ENCODE measurements at regions not wholly inside any gene's neighbourhood (a gene's known extent, or its start where the extent isn't known, plus 50 kb on each side); places are given as distances from the start of the nearest gene placed in this dataset.
"Not testable (repeated sequence)": the region's sequence is repeated elsewhere in the genome, so short reads cannot be mapped to it uniquely, and the experiment has no call there.

- POLR2A ChIA-PET = no interaction called here
- CTCF ChIA-PET = no interaction called here
- DNase-seq (ENCODE audit: low read depth, low spot score) (no peak), ATAC-seq (no peak)
- intact Hi-C loops (cut with micrococcal nuclease) = no loop called here
- no peaks in the 10 kb centered on the region for H4K20me1 ChIP-seq (ENCODE audit: insufficient read depth)
- H3K4me2 ChIP-seq (ENCODE audit: low read length) = no peak overlapping the region
- no peaks in the 10 kb centered on the region for H3K4me1 ChIP-seq (ENCODE audit: control insufficient read depth in 1 of 2, insufficient read depth in 2 of 2, low read length in 2 of 2)
- H3K27ac ChIP-seq (ENCODE audit: low read depth, low read length) = no peak overlapping the region
- no peak overlapping the region for H3K4me3 ChIP-seq (replicated peaks in 1 of 2; ENCODE audit: low read depth in 1 of 2, low read length in 2 of 2)
- H3K9ac ChIP-seq (ENCODE audit: low read length) = no peak overlapping the region
- H3K9me3 ChIP-seq (ENCODE audit: control insufficient read depth in 1 of 2, insufficient read depth in 1 of 2, low read depth in 1 of 2, low read length in 2 of 2) = peaks cover 0 to 11% of the 10 kb centered on the region in 2 experiments; a peak in 1 of 4 replicates
- TF ChIP-seq EZH2phosphoT487 (IDR thresholded peaks at IDR 0.05; ENCODE audit: borderline replicate concordance) = no peak
- TF ChIP-seq RAD21 (IDR thresholded peaks at IDR 0.05; ENCODE audit: low read depth) = no peak
- no TSS peak for BruUV-seq (replicated peaks)
- H3K79me2 ChIP-seq (ENCODE audit: insufficient read depth, low read length) = no peaks in the 10 kb centered on the region
- H3K36me3 ChIP-seq (ENCODE audit: control insufficient read depth in 1 of 2, insufficient read depth in 2 of 2, low read length in 2 of 2) = no peaks in the 10 kb centered on the region
- H2AFZ ChIP-seq (ENCODE audit: low read depth, low read length, poor library complexity, severe bottlenecking) = no peak overlapping the region
- H3K9me2 ChIP-seq (ENCODE audit: insufficient read depth) = no peaks in the 10 kb centered on the region
- RAD21 ChIA-PET (ENCODE audit: low non-redundant PET in 1 of 2, low total read pairs in 2 of 2, uncharacterized antibody in 2 of 2, unreplicated experiment in 2 of 2) = no interaction called here
- H3K27me3 ChIP-seq (ENCODE audit: insufficient read depth, low read length) = no peaks in the 10 kb centered on the region
These were observed 764.3 kb upstream of the CTNND2 start for GRCh38 chr5:12668564-12668963.

- DNase-seq (ENCODE audit: low read depth, low spot score); intact Hi-C loops (cut with micrococcal nuclease); POLR2A ChIA-PET; H4K20me1 ChIP-seq (ENCODE audit: insufficient read depth); H3K9ac ChIP-seq (ENCODE audit: low read length); H3K36me3 ChIP-seq (ENCODE audit: control insufficient read depth in 1 of 2, insufficient read depth in 2 of 2, low read length in 2 of 2); H3K79me2 ChIP-seq (ENCODE audit: insufficient read depth, low read length); H3K9me2 ChIP-seq (ENCODE audit: insufficient read depth); H3K27ac ChIP-seq (ENCODE audit: low read depth, low read length); H3K27me3 ChIP-seq (ENCODE audit: insufficient read depth, low read length); ATAC-seq; H3K4me2 ChIP-seq (ENCODE audit: low read length); RAD21 ChIA-PET (ENCODE audit: low non-redundant PET in 1 of 2, low total read pairs in 2 of 2, uncharacterized antibody in 2 of 2, unreplicated experiment in 2 of 2); H2AFZ ChIP-seq (ENCODE audit: low read depth, low read length, poor library complexity, severe bottlenecking); H3K4me3 ChIP-seq (replicated peaks in 1 of 2; ENCODE audit: low read depth in 1 of 2, low read length in 2 of 2); BruUV-seq (replicated peaks); CTCF ChIA-PET; H3K4me1 ChIP-seq (ENCODE audit: control insufficient read depth in 1 of 2, insufficient read depth in 2 of 2, low read length in 2 of 2): not testable (repeated sequence)
- H3K9me3 ChIP-seq (ENCODE audit: control insufficient read depth in 1 of 2, insufficient read depth in 1 of 2, low read depth in 1 of 2, low read length in 2 of 2) = peaks cover 0 to 11% of the 10 kb centered on the region in 2 experiments; a peak in 1 of 4 replicates
These were observed 763.6 kb upstream of the CTNND2 start for GRCh38 chr5:12667818-12668217.

GRCh38 chr5:12665772-12666171 lies 761.5 kb upstream of the CTNND2 start:
- H2AFZ ChIP-seq (ENCODE audit: low read depth, low read length, poor library complexity, severe bottlenecking); CTCF ChIA-PET; H3K9me2 ChIP-seq (ENCODE audit: insufficient read depth); H3K27me3 ChIP-seq (ENCODE audit: insufficient read depth, low read length); H3K4me1 ChIP-seq (ENCODE audit: control insufficient read depth in 1 of 2, insufficient read depth in 2 of 2, low read length in 2 of 2); intact Hi-C loops (cut with micrococcal nuclease); H3K27ac ChIP-seq (ENCODE audit: low read depth, low read length); H3K9me3 ChIP-seq (ENCODE audit: control insufficient read depth in 1 of 2, insufficient read depth in 1 of 2, low read depth in 1 of 2, low read length in 2 of 2); H4K20me1 ChIP-seq (ENCODE audit: insufficient read depth); H3K4me2 ChIP-seq (ENCODE audit: low read length); ATAC-seq; RAD21 ChIA-PET (ENCODE audit: low non-redundant PET in 1 of 2, low total read pairs in 2 of 2, uncharacterized antibody in 2 of 2, unreplicated experiment in 2 of 2); H3K79me2 ChIP-seq (ENCODE audit: insufficient read depth, low read length); H3K9ac ChIP-seq (ENCODE audit: low read length); H3K36me3 ChIP-seq (ENCODE audit: control insufficient read depth in 1 of 2, insufficient read depth in 2 of 2, low read length in 2 of 2); H3K4me3 ChIP-seq (replicated peaks in 1 of 2; ENCODE audit: low read depth in 1 of 2, low read length in 2 of 2); BruUV-seq (replicated peaks); DNase-seq (ENCODE audit: low read depth, low spot score); POLR2A ChIA-PET: not testable (repeated sequence)

Data from HCT116 (cell line).